GM12878 (cell line): ENCODE measurements at regions not wholly inside any gene's neighbourhood (a gene's known extent, or its start where the extent isn't known, plus 50 kb on each side); places are given as distances from the start of the nearest gene placed in this dataset.

Source experiments
- ATAC-seq: fragments of 200-7000 bp; cut with Tn5 transposase; 3 replicates; pipeline ENCODE4 v1.9.1; 2020; ENCODE audit warnings: mild to moderate bottlenecking, moderate library complexity
- BruUV-seq: library from RNA; stranded (reverse); fragments of 400-500 nt; replicated peaks from 2 replicates; lab custom pipeline; 2021; lab: Mats Ljungman, UMichigan
- CTCF ChIA-PET: fragments of 300-600 bp; sonication (Branson Sonifier 250); formaldehyde crosslinking; extraction: SDS; loops from one replicate; lab custom pipeline; 2021; ENCODE audit warnings: inconsistent platforms; lab: Yijun Ruan, JAX
- POLR2A ChIA-PET: fragments of 350-600 bp; formaldehyde crosslinking; extraction: SDS; loops from one replicate; lab custom pipeline; 2021; ENCODE audit warnings: inconsistent platforms; lab: Charles Lee
- RAD21 ChIA-PET: fragments of 300-600 bp; sonication (Branson Sonifier 250); formaldehyde crosslinking; loops from one replicate; lab custom pipeline; 2023; ENCODE audit warnings: antibody characterized with exemption; ENCODE audit not compliant: unreplicated experiment; lab: Charles Lee
- SMC1A ChIA-PET: fragments of 300-600 bp; sonication (Branson Sonifier 250); formaldehyde crosslinking; loops from one replicate; lab custom pipeline; 2023; ENCODE audit not compliant: unreplicated experiment, uncharacterized antibody; lab: Charles Lee
- DNase-seq: peaks from one replicate; pipeline ENCODE4 v3.0.0-alpha.2; 2011; ENCODE audit warnings: low read depth, low spot score
- FAIRE-seq: peaks from 3 replicates; lab custom pipeline; 2011; peaks lifted over from hg19 to GRCh38; lab: Jason Lieb, UNC
- H2AFZ ChIP-seq: 2 replicates; pipeline ENCODE4 v1.6.0; 2011; ENCODE audit warnings: low read depth, low read length, control low read depth; ENCODE audit not compliant: control insufficient read depth
- H3K27ac ChIP-seq: 2 replicates; pipeline ENCODE4 v1.5.1; 2011; ENCODE audit warnings: control low read depth; ENCODE audit not compliant: control insufficient read depth, insufficient read depth
- H3K27me3 ChIP-seq, 2 experiments: replicated peaks in 1 of 2; 2 replicates each; pipeline versions ENCODE4 v1.6.0 to v1.6.1; 2011; ENCODE audit warnings: low read length in 1 of 2; ENCODE audit not compliant: control insufficient read depth in 2 of 2, insufficient read depth in 2 of 2
- H3K36me3 ChIP-seq, 2 experiments: 2 replicates each; pipeline ENCODE4 v1.5.1; 2011; ENCODE audit warnings: low read length in 1 of 2; ENCODE audit not compliant: control insufficient read depth in 2 of 2, insufficient read depth in 2 of 2
- H3K4me1 ChIP-seq: 2 replicates; pipeline ENCODE4 v1.6.1; 2011; ENCODE audit warnings: mild to moderate bottlenecking, low read length, moderate library complexity, mixed read lengths; ENCODE audit not compliant: control insufficient read depth, insufficient read depth
- H3K4me2 ChIP-seq: 2 replicates; pipeline ENCODE4 v1.6.0; 2011; ENCODE audit warnings: control low read depth; ENCODE audit not compliant: control insufficient read depth, insufficient read depth
- H3K4me3 ChIP-seq: fragments of 200-600 bp; sonication (generic); 2 replicates; pipeline ENCODE4 v1.5.1; 2016
- H3K79me2 ChIP-seq: 2 replicates; pipeline ENCODE4 v1.6.0; 2011; ENCODE audit warnings: low read length; ENCODE audit not compliant: control insufficient read depth, insufficient read depth
- H3K9ac ChIP-seq: 2 replicates; pipeline ENCODE4 v1.8.0; 2011; ENCODE audit warnings: low read length, control low read depth, mixed read lengths; ENCODE audit not compliant: control insufficient read depth, insufficient read depth
- H3K9me3 ChIP-seq: replicated peaks from 3 replicates; pipeline ENCODE4 v1.5.1; 2011; ENCODE audit warnings: mild to moderate bottlenecking, low read length; ENCODE audit not compliant: control insufficient read depth, insufficient read depth
- H4K20me1 ChIP-seq: 2 replicates; pipeline ENCODE4 v1.6.0; 2011; ENCODE audit not compliant: control insufficient read depth, insufficient read depth
- BHLHE40 ChIP-seq, 2 experiments: fragments of 450-650 bp in 1 of 2; IDR thresholded peaks; 2 replicates each; pipeline ENCODE4 v1.6.1; 2011 to 2017; ENCODE audit warnings: low read depth in 2 of 2, borderline replicate concordance in 1 of 2, improper control_type of control experiment in 1 of 2, low read length in 1 of 2, mild to moderate bottlenecking in 1 of 2
- CBX5 ChIP-seq: sonication (generic); IDR thresholded peaks from 2 replicates; pipeline ENCODE4 v1.6.1; 2016; ENCODE audit warnings: low read depth, moderate library complexity, mild to moderate bottlenecking, inconsistent platforms
- DPF2 ChIP-seq: fragments of 450-650 bp; IDR thresholded peaks from 2 replicates; pipeline ENCODE4 v1.6.1; 2017; ENCODE audit warnings: mild to moderate bottlenecking
- FOXK2 ChIP-seq: fragments of 450-650 bp; IDR thresholded peaks from 2 replicates; pipeline ENCODE4 v1.6.1; 2017; ENCODE audit warnings: mild to moderate bottlenecking, moderate library complexity
- IKZF2 ChIP-seq, 2 experiments: fragments of 450-650 bp; IDR thresholded peaks; 2 replicates each; pipeline ENCODE4 v1.6.1; 2017; ENCODE audit warnings: mild to moderate bottlenecking in 2 of 2, moderate library complexity in 2 of 2
- MTA3 ChIP-seq: IDR thresholded peaks from 2 replicates; pipeline ENCODE4 v1.6.1; 2012; ENCODE audit warnings: low read length, inconsistent platforms, borderline replicate concordance
- MXI1 ChIP-seq: fragments of 150-350 bp; IDR thresholded peaks from 2 replicates; pipeline ENCODE4 v1.6.1; 2011; ENCODE audit warnings: low read depth, mild to moderate bottlenecking, inconsistent platforms, low read length, improper control_type of control experiment
- POU2F2 ChIP-seq: IDR thresholded peaks from 3 replicates; pipeline ENCODE4 v1.6.1; 2011; ENCODE audit warnings: low read depth, mild to moderate bottlenecking, low read length, borderline replicate concordance
- TBL1XR1 ChIP-seq: IDR thresholded peaks from 2 replicates; pipeline ENCODE4 v1.6.1; 2012; ENCODE audit warnings: low read depth, low read length, improper control_type of control experiment
- WGBS: methylation state at CpG from one replicate; pipeline ENCODE4 v1.1.6; 2016; ENCODE audit warnings: low lambda C conversion rate; ENCODE audit not compliant: insufficient replicate concordance, insufficient coverage; ENCODE audit errors: missing lambda C conversion rate; 5-methylcytosine and 5-hydroxymethylcytosine counted together
- in situ Hi-C: fragments of 300-500 bp; cut with MboI; formaldehyde crosslinking; loops from 9 replicates; pipeline ENCODE4 v1.14.3; 2018; ENCODE audit warnings: mixed read lengths
- intact Hi-C: fragments of 100-400 bp; cut with micrococcal nuclease; formaldehyde crosslinking; loops from one replicate; pipeline ENCODE4 v1.14.2; 2022; ENCODE audit not compliant: unreplicated experiment
- TF ChIP-seq, protein P1 (sequence below): fragments of 450-650 bp; formaldehyde crosslinking; IDR thresholded peaks from 2 replicates; pipeline ENCODE4 v1.4.0; 2020; ENCODE audit warnings: mild to moderate bottlenecking, moderate library complexity
- TF ChIP-seq, protein P2 (sequence below): IDR thresholded peaks from 2 replicates; pipeline ENCODE4 v1.6.1; 2012; ENCODE audit warnings: mild to moderate bottlenecking, low read depth, low read length

GRCh38 chr2:163515836-163516235 lies 220.0 kb downstream of the FIGN start:
- Histone ChIP-seq H3K36me3 (no peaks in the 10 kb centered on the region), H3K4me3 (no peak overlapping the region), H3K4me1 (no peaks in the 10 kb centered on the region), H4K20me1 (no peaks in the 10 kb centered on the region), H3K9ac (no peak overlapping the region), H3K4me2 (no peak overlapping the region), H3K9me3 (no peaks in the 10 kb centered on the region), H2AFZ (no peak overlapping the region), H3K79me2 (no peaks in the 10 kb centered on the region), H3K27me3 (no peaks in the 10 kb centered on the region; a peak in 1 of 4 replicates), H3K27ac (no peak overlapping the region)
- no peak for TF ChIP-seq MTA3
- POLR2A ChIA-PET, result no interaction called here
- FAIRE-seq (no peak), DNase-seq (no peak), ATAC-seq (no peak)
- RAD21 ChIA-PET, result no interaction called here
- in situ Hi-C loops, result no loop called here
- SMC1A ChIA-PET, result interaction anchor here (1.3 kb wide), 1 partner anchor 44 kb away, joined by 3 read pairs; no protein-coding TSS in a partner anchor
- intact Hi-C loops, result no loop called here
- CTCF ChIA-PET, result no interaction called here
- no TSS peak for BruUV-seq

GRCh38 chr2:163505281-163505680 lies 230.5 kb downstream of the FIGN start:
- ChIA-PET SMC1A (no interaction called here), RAD21 (no interaction called here), POLR2A (no interaction called here), CTCF (no interaction called here)
- Histone ChIP-seq H3K27ac (no peak overlapping the region), H2AFZ (no peak overlapping the region), H3K79me2 (no peaks in the 10 kb centered on the region), H3K4me2 (no peak overlapping the region), H3K9ac (no peak overlapping the region), H3K36me3 (no peaks in the 10 kb centered on the region), H3K4me3 (no peak overlapping the region), H3K9me3 (no peaks in the 10 kb centered on the region), H3K4me1 (no peaks in the 10 kb centered on the region), H4K20me1 (no peaks in the 10 kb centered on the region), H3K27me3 (no peaks in the 10 kb centered on the region)
- in situ Hi-C loops (no loop called here), intact Hi-C loops (no loop called here)
- DNase-seq (no peak), ATAC-seq (no peak), FAIRE-seq (no peak)
- WGBS, result 24% methylated on average over 3 of the region's 3 CpGs
- BruUV-seq, result no TSS peak
- TF ChIP-seq DPF2 (no peak), FOXK2 (no peak), BHLHE40 (IDR thresholded peaks at IDR 0.05; ENCODE audit: borderline replicate concordance in 1 of 2, low read depth in 2 of 2, low read length in 1 of 2) (no peak), POU2F2 (no peak), IKZF2 (IDR thresholded peaks at IDR 0.05) (no peak), MXI1 (no peak), CBX5 (no peak), TBL1XR1 (no peak)
- TF ChIP-seq, protein P1, sequence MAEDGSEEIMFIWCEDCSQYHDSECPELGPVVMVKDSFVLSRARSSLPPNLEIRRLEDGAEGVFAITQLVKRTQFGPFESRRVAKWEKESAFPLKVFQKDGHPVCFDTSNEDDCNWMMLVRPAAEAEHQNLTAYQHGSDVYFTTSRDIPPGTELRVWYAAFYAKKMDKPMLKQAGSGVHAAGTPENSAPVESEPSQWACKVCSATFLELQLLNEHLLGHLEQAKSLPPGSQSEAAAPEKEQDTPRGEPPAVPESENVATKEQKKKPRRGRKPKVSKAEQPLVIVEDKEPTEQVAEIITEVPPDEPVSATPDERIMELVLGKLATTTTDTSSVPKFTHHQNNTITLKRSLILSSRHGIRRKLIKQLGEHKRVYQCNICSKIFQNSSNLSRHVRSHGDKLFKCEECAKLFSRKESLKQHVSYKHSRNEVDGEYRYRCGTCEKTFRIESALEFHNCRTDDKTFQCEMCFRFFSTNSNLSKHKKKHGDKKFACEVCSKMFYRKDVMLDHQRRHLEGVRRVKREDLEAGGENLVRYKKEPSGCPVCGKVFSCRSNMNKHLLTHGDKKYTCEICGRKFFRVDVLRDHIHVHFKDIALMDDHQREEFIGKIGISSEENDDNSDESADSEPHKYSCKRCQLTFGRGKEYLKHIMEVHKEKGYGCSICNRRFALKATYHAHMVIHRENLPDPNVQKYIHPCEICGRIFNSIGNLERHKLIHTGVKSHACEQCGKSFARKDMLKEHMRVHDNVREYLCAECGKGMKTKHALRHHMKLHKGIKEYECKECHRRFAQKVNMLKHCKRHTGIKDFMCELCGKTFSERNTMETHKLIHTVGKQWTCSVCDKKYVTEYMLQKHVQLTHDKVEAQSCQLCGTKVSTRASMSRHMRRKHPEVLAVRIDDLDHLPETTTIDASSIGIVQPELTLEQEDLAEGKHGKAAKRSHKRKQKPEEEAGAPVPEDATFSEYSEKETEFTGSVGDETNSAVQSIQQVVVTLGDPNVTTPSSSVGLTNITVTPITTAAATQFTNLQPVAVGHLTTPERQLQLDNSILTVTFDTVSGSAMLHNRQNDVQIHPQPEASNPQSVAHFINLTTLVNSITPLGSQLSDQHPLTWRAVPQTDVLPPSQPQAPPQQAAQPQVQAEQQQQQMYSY (CRISPR knock-in tag), result no peak
- TF ChIP-seq, protein P2, sequence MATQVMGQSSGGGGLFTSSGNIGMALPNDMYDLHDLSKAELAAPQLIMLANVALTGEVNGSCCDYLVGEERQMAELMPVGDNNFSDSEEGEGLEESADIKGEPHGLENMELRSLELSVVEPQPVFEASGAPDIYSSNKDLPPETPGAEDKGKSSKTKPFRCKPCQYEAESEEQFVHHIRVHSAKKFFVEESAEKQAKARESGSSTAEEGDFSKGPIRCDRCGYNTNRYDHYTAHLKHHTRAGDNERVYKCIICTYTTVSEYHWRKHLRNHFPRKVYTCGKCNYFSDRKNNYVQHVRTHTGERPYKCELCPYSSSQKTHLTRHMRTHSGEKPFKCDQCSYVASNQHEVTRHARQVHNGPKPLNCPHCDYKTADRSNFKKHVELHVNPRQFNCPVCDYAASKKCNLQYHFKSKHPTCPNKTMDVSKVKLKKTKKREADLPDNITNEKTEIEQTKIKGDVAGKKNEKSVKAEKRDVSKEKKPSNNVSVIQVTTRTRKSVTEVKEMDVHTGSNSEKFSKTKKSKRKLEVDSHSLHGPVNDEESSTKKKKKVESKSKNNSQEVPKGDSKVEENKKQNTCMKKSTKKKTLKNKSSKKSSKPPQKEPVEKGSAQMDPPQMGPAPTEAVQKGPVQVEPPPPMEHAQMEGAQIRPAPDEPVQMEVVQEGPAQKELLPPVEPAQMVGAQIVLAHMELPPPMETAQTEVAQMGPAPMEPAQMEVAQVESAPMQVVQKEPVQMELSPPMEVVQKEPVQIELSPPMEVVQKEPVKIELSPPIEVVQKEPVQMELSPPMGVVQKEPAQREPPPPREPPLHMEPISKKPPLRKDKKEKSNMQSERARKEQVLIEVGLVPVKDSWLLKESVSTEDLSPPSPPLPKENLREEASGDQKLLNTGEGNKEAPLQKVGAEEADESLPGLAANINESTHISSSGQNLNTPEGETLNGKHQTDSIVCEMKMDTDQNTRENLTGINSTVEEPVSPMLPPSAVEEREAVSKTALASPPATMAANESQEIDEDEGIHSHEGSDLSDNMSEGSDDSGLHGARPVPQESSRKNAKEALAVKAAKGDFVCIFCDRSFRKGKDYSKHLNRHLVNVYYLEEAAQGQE, result no peak
